Adrenal gland (tissue), 5 donors: ENCODE measurements at regions not wholly inside any gene's neighbourhood (a gene's known extent, or its start where the extent isn't known, plus 50 kb on each side); places are given as distances from the start of the nearest gene placed in this dataset.

ENCODE experiments used
- CTCF ChIP-seq, 6 experiments: fragments of 450-650 bp in 4 of 6; fragments of 200-600 bp in 2 of 6; sonication (generic) in 1 of 6; IDR thresholded peaks; 1 replicate in 5 of 6; 2 replicates in 1 of 6; pipeline versions ENCODE4 v1.5.1 to v1.8.0; 2016 to 2021; ENCODE audit warnings: antibody characterized with exemption in 6 of 6, mild to moderate bottlenecking in 2 of 6, moderate library complexity in 1 of 6
- POLR2A ChIP-seq, 2 donors: fragments of 450-650 bp; IDR thresholded peaks; one replicate each; pipeline ENCODE4 v1.6.1; 2017; ENCODE audit warnings: antibody characterized with exemption in 2 of 2, mild to moderate bottlenecking in 2 of 2, moderate library complexity in 1 of 2
- donor health status: DM: no; HTN: no; CAD: no.

- no peak for TF ChIP-seq CTCF (IDR thresholded peaks at IDR 0.05)
- TF ChIP-seq POLR2A (IDR thresholded peaks at IDR 0.05) = no peak
Observed at GRCh38 chr15:69883306-69883705, 214.4 kb downstream of the TLE3 start.
